AG09319 (cell line): ENCODE measurements at regions not wholly inside any gene's neighbourhood (a gene's known extent, or its start where the extent isn't known, plus 50 kb on each side); places are given as distances from the start of the nearest gene placed in this dataset.

Source experiments
- DNase-seq: peaks from one replicate; pipeline ENCODE4 v3.0.0-alpha.2; 2010; ENCODE audit warnings: low read depth; ENCODE audit errors: extremely low read depth
- TF ChIP-seq, protein P1 (sequence below): IDR thresholded peaks from 2 replicates; pipeline ENCODE4 v1.5.1; 2011; ENCODE audit warnings: low read depth, mild to moderate bottlenecking, inconsistent platforms, low read length, moderate library complexity

DNA sequence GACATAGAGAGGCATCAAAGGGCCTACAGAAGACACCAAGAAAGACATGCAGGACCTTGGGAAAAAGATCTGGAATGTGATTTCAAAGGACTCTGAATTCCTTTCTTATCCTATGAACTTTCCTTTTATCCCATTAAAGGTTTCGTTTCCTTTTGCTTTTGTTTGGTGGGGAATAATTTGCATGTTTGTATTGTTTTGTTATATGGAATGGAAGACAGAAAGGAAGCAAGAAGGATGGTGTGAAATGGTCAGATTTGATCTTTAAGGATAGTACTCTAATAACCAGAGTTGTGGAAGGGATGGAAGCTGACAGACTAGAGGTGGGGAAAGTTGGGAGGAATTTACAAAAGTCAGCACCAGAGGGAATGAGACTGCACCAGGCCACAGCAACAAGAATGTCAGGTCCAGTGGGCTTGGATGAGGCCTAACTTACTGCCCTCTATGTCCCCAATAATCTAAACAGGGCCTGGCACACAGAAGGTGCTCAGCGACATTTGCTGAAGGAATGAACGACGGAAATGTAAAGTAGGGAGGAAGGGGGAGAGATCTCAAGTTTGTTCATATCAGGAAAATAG, 173.7 kb downstream of the FOXA2 start:
- TF ChIP-seq, protein P1, sequence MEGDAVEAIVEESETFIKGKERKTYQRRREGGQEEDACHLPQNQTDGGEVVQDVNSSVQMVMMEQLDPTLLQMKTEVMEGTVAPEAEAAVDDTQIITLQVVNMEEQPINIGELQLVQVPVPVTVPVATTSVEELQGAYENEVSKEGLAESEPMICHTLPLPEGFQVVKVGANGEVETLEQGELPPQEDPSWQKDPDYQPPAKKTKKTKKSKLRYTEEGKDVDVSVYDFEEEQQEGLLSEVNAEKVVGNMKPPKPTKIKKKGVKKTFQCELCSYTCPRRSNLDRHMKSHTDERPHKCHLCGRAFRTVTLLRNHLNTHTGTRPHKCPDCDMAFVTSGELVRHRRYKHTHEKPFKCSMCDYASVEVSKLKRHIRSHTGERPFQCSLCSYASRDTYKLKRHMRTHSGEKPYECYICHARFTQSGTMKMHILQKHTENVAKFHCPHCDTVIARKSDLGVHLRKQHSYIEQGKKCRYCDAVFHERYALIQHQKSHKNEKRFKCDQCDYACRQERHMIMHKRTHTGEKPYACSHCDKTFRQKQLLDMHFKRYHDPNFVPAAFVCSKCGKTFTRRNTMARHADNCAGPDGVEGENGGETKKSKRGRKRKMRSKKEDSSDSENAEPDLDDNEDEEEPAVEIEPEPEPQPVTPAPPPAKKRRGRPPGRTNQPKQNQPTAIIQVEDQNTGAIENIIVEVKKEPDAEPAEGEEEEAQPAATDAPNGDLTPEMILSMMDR, result no peak
- no peak for DNase-seq

DNA sequence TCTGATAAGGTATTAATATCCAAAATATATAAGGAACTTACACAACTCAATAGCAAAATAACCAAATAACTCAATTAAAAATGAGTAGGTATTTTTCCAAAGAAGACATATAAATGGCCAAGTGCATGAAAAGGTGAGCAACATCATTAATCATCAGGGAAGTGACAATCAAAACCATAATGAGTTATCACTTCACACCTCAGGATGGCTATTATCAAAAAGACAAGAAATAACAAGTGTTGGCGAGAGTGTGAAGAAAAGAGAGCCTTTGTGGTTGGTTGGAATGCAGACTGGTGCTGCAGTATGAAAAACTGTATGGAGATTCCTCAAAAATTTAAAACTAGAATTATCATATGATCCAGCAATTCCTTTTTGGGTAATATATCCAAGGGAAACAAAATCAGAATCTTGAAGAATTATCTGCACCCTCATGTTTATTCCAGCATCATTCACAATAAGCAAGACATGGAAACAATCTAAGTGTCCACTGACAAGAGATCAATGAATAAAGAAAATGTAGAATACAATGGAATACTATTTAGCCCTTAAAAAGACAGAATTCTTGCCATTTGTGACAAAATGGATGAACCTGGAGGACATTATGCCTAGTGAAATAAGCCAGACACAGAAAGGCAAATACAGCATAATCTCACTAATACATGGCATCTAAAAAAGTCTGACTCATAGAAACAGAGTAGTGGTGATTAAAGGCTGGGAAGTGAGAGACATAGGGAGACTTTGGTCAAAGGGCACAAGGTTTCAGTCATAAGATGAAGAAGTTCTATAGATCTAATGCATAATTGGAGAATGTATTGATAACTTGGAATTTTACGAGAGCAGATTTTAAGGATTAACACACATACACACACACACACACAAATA, 175.6 kb downstream of the FOXA2 start:
- DNase-seq, result no peak

DNA sequence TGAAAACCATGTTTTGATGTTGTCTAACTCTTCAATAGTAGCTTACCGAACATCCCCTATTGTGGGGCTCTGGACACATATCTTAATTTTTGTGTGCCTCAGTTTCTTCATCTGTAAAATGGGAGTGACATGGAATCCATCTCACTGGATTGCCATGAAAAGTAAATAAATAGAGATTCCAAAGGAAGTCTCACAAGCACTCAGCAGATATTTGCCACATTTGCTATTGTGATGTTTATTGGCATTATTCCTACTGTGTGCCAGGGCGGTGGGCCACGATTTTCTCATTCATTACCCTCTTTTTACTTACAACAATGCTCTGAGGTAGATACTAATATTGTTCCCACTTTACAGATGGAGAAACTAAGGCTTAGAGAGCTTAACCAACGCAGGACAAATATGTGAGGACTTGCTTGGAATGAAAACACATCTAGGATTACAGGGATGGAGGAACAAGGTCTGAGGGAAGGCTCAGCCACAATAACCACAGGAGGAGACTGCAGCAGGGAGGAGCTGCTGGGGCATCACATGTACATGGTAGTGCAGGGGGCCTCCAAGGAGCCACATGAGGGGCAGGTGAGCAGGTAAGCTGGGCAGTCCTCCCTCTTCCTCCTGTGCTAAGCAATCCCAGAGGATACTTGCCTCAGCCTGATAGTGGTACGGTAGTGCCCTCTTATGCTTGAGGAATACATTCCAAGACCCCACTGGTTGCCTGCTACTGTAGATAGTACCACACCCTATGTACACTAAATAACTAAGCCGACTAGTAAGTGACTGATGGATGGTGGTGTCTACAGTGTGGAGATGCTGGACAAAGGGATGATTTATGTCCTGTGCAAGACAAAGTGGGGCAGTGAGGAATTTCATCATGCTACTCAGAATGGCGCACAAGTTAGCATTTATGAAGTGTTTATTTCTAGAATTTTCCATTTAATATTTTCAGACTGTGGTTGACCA, 176.9 kb downstream of the FOXA2 start:
- TF ChIP-seq, protein P1, result no peak
- DNase-seq, result no peak

More for the DNA sequence above, 175.6 kb downstream of the FOXA2 start:
- TF ChIP-seq, protein P1, result no peak

DNA sequence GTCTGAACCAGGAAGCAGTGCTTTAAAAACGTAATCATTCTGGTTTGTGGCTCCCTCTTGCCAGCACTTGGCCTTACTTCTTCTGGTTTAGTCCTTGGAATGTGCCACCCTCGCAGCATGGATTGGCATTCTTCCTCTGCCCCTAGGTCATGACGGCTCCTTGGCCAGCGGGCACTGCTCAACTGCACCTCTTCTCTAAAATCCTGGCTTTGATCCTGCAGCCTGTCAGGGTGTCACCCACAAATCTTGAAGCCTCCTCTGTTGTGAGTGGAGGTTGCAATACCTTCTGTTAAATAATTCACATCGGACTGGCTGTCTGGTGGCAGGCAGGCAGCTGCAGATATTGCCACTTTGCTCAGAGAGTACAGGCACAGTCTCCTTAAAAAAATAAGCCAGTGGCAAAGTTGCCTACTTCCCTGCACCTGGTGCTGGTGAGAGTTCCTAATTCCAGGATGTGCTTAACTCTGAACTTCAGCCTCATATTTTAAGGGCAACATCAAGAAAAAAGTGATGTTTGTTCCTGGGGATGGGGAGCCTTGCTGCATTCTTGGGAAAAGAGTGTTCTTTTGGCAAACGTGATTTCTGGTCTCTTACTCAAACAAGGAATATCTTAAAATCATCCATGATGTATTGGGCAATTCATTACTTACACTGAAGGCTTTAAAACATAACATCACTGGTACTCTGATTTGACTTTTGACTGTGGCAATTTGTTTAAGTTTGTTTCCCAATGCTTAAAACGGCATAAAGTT, 179.8 kb downstream of the FOXA2 start:
- TF ChIP-seq, protein P1, result no peak
- no peak for DNase-seq

DNA sequence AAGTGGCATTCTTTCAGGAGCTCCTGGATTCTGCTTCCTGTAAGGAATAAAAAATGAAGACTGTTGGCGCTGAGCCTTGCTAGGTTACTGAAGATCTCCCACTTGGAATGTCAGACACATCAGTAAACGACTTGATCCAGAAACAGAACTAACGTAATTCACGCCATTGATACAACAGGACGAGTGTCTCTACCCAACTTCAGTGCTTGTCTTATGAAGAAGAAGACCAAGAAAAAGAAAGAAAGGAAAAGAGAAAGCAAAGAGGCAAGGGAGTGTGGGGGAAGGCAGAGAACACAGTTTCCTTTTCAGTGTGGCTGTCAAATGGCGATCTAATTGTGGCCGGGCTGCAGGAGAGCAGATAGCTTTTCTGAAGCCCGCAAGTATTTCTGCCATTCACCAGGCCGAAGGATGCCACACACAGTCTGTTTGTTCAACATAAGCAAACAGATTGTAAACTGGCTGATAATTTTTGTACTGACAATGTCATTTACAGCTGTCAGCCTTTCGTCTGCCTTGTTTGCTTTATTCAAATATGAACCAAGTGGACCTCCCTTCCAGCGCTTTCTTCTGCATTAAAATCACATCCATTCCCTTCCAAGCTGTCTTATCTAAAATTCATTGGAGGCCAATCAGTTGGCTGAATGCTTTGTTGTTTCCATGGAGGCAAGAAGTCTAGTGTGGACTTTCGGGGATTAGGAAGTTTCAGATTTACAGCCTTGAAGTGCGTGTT, 180.6 kb downstream of the FOXA2 start:
- DNase-seq, result no peak
- TF ChIP-seq, protein P1, result no peak

DNA sequence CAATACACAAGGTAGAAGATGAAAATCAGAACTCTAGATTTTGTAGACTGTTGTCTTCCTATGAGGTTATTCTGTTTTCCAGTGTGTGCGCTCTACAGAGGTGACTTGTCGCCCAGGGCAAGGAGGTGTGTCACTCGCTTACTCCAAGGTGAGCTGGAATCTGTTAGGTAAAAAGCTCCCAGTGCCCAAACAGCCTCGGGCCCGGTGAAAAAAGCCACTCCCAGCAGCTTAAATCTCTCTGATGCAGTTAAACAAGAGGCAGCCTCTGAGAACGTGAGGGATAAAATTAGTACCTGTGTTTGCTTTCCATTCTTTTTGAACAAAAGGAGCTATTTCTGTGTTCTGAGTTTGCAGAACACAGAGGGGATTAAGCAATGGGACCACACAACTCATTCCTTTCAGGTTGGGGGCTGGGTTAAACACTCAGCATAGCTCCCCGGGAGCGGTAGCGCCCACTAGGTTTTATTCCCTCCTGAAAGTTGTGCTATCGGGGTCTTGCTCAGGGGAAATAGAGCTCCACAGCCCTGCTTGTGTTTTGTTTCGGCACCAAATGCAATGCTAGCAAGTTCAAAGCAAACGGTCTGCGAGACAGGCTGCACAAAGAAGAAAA, 181.2 kb downstream of the FOXA2 start:
- DNase-seq, result no peak

More for the DNA sequence above, 181.2 kb downstream of the FOXA2 start:
- TF ChIP-seq, protein P1, result no peak
